HG03025 (cell line): ENCODE measurements at regions not wholly inside any gene's neighbourhood (a gene's known extent, or its start where the extent isn't known, plus 50 kb on each side); places are given as distances from the start of the nearest gene placed in this dataset.

Experiments
- ATAC-seq: cut with Tn5 transposase; IDR thresholded peaks from one replicate; pipeline ENCODE4 v1.9.1; 2021; ENCODE audit warnings: mild to moderate bottlenecking, moderate library complexity; ENCODE audit not compliant: unreplicated experiment, low FRiP score

GRCh38 chr2:180124273-180125139, 117.4 kb upstream of the CWC22 start:
- ATAC-seq: peak; percentile 67

GRCh38 chr2:180122874-180123273, 115.8 kb upstream of the CWC22 start:
- no peak for ATAC-seq

GRCh38 chr2:180115675-180116074, 108.6 kb upstream of the CWC22 start:
- no peak for ATAC-seq

- ATAC-seq: no peak
Measured at GRCh38 chr2:180115269-180115668, 108.2 kb upstream of the CWC22 start.

- no peak for ATAC-seq
Measured at GRCh38 chr2:180111901-180112300, 104.8 kb upstream of the CWC22 start.

- ATAC-seq: no peak
Measured at GRCh38 chr2:180110469-180110868, 103.4 kb upstream of the CWC22 start.

- ATAC-seq: no peak
Measured at GRCh38 chr2:180101846-180102245, 94.7 kb upstream of the CWC22 start.

GRCh38 chr2:180099308-180099707, 92.2 kb upstream of the CWC22 start:
- no peak for ATAC-seq

GRCh38 chr2:180085144-180085543, 78.0 kb upstream of the CWC22 start:
- no peak for ATAC-seq

- ATAC-seq: no peak
Measured at GRCh38 chr2:180077295-180077906, 70.3 kb upstream of the CWC22 start.

GRCh38 chr2:180075870-180076269, 68.8 kb upstream of the CWC22 start:
- ATAC-seq: no peak

- ATAC-seq: no peak
Measured at GRCh38 chr2:180071797-180072196, 64.7 kb upstream of the CWC22 start.

GRCh38 chr2:180063494-180064092, 56.5 kb upstream of the CWC22 start:
- ATAC-seq: no peak

- ATAC-seq: no peak
Measured at GRCh38 chr2:180062178-180062577, 55.1 kb upstream of the CWC22 start.

- no peak for ATAC-seq
Measured at GRCh38 chr2:180061546-180061945, 54.4 kb upstream of the CWC22 start.

GRCh38 chr2:180061085-180061484, 54.0 kb upstream of the CWC22 start:
- no peak for ATAC-seq

- no peak for ATAC-seq
Measured at GRCh38 chr2:180058993-180059392, 51.9 kb upstream of the CWC22 start.

GRCh38 chr2:180057706-180058412, 50.8 kb upstream of the CWC22 start:
- ATAC-seq: no peak
